SK-N-SH treated with all-trans-retinoic acid at 6 μM for 48 hours (cell line): ENCODE measurements at regions not wholly inside any gene's neighbourhood (a gene's known extent, or its start where the extent isn't known, plus 50 kb on each side); places are given as distances from the start of the nearest gene placed in this dataset.

Experiments used
- ATAC-seq: fragments of 200-7000 bp; cut with Tn5 transposase; 3 replicates; pipeline ENCODE4 v1.9.1; 2020; ENCODE audit warnings: mild to moderate bottlenecking, moderate library complexity
- ARNTL ChIP-seq: fragments of 450-650 bp; formaldehyde crosslinking; IDR thresholded peaks from 2 replicates; pipeline ENCODE4 v1.5.0; 2020; ENCODE audit warnings: low read depth, mild to moderate bottlenecking, moderate library complexity, borderline replicate concordance
- BACH2 ChIP-seq: fragments of 250-450 bp; sonication (Bioruptor Pico); IDR thresholded peaks from 2 replicates; pipeline ENCODE4 v1.9.0; 2021; ENCODE audit warnings: mild to moderate bottlenecking, borderline replicate concordance
- CSDC2 ChIP-seq: fragments of 250-450 bp; sonication (Bioruptor Pico); IDR thresholded peaks from 2 replicates; pipeline ENCODE4 v1.5.0; 2020; ENCODE audit warnings: mild to moderate bottlenecking, moderate library complexity
- ESRRG ChIP-seq: fragments of 250-450 bp; sonication (Bioruptor Pico); IDR thresholded peaks from 2 replicates; pipeline ENCODE4 v1.6.1; 2021; ENCODE audit warnings: mild to moderate bottlenecking
- GLIS3 ChIP-seq: fragments of 250-450 bp; sonication (Bioruptor Pico); IDR thresholded peaks from 2 replicates; pipeline ENCODE4 v1.5.0; 2020; ENCODE audit warnings: mild to moderate bottlenecking, moderate library complexity
- ISL1 ChIP-seq: fragments of 250-450 bp; sonication (Bioruptor Pico); IDR thresholded peaks from 2 replicates; pipeline ENCODE4 v2.1.2; 2022; ENCODE audit warnings: mild to moderate bottlenecking, moderate library complexity
- OSR1 ChIP-seq: fragments of 250-450 bp; sonication (Bioruptor Pico); IDR thresholded peaks from 2 replicates; pipeline ENCODE4 v1.8.0; 2022; ENCODE audit warnings: moderate library complexity, mild to moderate bottlenecking, inconsistent platforms
- SNAI2 ChIP-seq: fragments of 250-450 bp; sonication (Bioruptor Pico); IDR thresholded peaks from 2 replicates; pipeline ENCODE4 v1.5.0; 2020; ENCODE audit warnings: mild to moderate bottlenecking, moderate library complexity
- TCF4 ChIP-seq: fragments of 250-450 bp; sonication (Bioruptor Pico); IDR thresholded peaks from 2 replicates; pipeline ENCODE4 v1.8.0; 2021; ENCODE audit warnings: mild to moderate bottlenecking, moderate library complexity, borderline replicate concordance
- TOX ChIP-seq: fragments of 250-450 bp; sonication (Bioruptor Pico); IDR thresholded peaks from 2 replicates; pipeline ENCODE4 v1.8.0; 2021; ENCODE audit warnings: mild to moderate bottlenecking, moderate library complexity, borderline replicate concordance
- ZC3H10 ChIP-seq: fragments of 250-450 bp; sonication (Bioruptor Pico); IDR thresholded peaks from 2 replicates; pipeline ENCODE4 v1.5.1; 2021; ENCODE audit warnings: mild to moderate bottlenecking, moderate library complexity
- ZFP3 ChIP-seq: fragments of 250-450 bp; sonication (Bioruptor Pico); IDR thresholded peaks from 2 replicates; pipeline ENCODE4 v1.5.0; 2020; ENCODE audit warnings: mild to moderate bottlenecking, moderate library complexity
- ZFP30 ChIP-seq: fragments of 450-650 bp; formaldehyde crosslinking; IDR thresholded peaks from 2 replicates; pipeline ENCODE4 v1.5.0; 2022; ENCODE audit warnings: mild to moderate bottlenecking, moderate library complexity
- ZNF565 ChIP-seq: fragments of 450-650 bp; formaldehyde crosslinking; conservative IDR thresholded peaks from 2 replicates; pipeline ENCODE4 v1.5.0; 2020; ENCODE audit warnings: low read depth, mild to moderate bottlenecking, moderate library complexity
- ZNF8 ChIP-seq: fragments of 450-650 bp; formaldehyde crosslinking; IDR thresholded peaks from 2 replicates; pipeline ENCODE4 v1.5.0; 2020; ENCODE audit warnings: mild to moderate bottlenecking, moderate library complexity
- TF ChIP-seq, protein P1 (sequence below): fragments of 250-450 bp; sonication (Bioruptor Pico); IDR thresholded peaks from 2 replicates; pipeline ENCODE4 v1.8.0; 2021; ENCODE audit warnings: low read depth, mild to moderate bottlenecking, moderate library complexity, borderline replicate concordance
- TF ChIP-seq, protein P2 (sequence below): fragments of 250-450 bp; sonication (Bioruptor Pico); IDR thresholded peaks from 2 replicates; pipeline ENCODE4 v1.5.0; 2020; ENCODE audit warnings: mild to moderate bottlenecking, moderate library complexity
- TF ChIP-seq, protein P3 (sequence below): fragments of 250-450 bp; sonication (Bioruptor Pico); IDR thresholded peaks from 2 replicates; pipeline ENCODE4 v1.5.1; 2021; ENCODE audit warnings: mild to moderate bottlenecking, moderate library complexity
- TF ChIP-seq, protein P4 (sequence below): fragments of 250-450 bp; sonication (Bioruptor Pico); IDR thresholded peaks from 2 replicates; pipeline ENCODE4 v1.5.1; 2020; ENCODE audit warnings: low read depth, mild to moderate bottlenecking, moderate library complexity
- TF ChIP-seq, protein P5 (sequence below): fragments of 250-450 bp; sonication (Bioruptor Pico); IDR thresholded peaks from 2 replicates; pipeline ENCODE4 v1.8.0; 2020; ENCODE audit warnings: mild to moderate bottlenecking, moderate library complexity, borderline replicate concordance

DNA sequence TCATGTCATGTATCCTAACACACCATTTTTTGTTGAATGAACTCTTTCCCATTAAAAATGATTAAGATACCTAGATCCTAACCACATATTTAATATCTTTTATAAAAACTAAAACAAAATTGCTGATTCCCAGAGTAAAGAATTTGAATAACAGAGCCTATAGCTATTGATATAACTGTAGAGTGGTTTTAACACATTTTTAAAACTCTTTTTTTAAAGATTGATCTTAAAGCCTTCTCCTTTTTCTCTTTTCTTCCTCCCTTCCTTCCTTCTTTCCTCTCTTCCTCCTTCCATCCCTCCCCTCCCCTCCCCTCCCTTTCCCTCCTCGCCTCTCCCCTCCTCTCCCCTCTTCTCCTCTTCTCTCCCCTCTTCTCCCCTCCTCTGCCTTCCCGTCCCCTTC is 605.4 kb upstream of the FZD8 start:
- no peak for ATAC-seq
- TF ChIP-seq ZFP30 (CRISPR knock-in tag) (no peak), GLIS3 (CRISPR knock-in tag) (no peak), ZNF565 (no peak), ZC3H10 (no peak), CSDC2 (no peak), ESRRG (CRISPR knock-in tag) (no peak)
- TF ChIP-seq, protein P1, sequence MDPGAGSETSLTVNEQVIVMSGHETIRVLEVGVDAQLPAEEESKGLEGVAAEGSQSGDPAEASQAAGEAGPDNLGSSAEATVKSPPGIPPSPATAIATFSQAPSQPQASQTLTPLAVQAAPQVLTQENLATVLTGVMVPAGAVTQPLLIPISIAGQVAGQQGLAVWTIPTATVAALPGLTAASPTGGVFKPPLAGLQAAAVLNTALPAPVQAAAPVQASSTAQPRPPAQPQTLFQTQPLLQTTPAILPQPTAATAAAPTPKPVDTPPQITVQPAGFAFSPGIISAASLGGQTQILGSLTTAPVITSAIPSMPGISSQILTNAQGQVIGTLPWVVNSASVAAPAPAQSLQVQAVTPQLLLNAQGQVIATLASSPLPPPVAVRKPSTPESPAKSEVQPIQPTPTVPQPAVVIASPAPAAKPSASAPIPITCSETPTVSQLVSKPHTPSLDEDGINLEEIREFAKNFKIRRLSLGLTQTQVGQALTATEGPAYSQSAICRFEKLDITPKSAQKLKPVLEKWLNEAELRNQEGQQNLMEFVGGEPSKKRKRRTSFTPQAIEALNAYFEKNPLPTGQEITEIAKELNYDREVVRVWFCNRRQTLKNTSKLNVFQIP (CRISPR knock-in tag): no peak

DNA sequence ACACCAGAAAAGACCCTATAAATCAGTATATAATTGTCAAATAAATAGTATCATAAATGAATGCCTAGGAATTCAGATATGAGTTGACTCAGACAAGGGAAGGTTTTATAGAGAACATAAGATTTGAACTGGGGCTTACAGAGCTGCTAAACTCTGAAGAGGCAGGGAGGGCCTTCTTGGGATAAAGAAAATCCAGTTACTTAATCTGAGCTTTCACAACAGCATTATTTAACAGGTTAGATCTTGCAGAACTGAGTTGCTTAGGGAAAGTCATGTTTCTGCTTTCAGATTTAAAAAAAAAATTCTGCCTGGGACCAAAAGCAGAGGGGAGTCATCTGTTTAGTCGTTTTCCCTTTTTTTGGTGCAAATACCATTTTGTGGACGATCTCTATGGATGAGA is 594.8 kb upstream of the FZD8 start:
- TF ChIP-seq ARNTL: no peak
- no peak for TF ChIP-seq TCF4
- no peak for TF ChIP-seq ISL1 (CRISPR knock-in tag)
- no peak for TF ChIP-seq CSDC2
- TF ChIP-seq SNAI2: no peak
- TF ChIP-seq TOX (CRISPR knock-in tag): no peak
- TF ChIP-seq OSR1: no peak
- TF ChIP-seq, protein P2, sequence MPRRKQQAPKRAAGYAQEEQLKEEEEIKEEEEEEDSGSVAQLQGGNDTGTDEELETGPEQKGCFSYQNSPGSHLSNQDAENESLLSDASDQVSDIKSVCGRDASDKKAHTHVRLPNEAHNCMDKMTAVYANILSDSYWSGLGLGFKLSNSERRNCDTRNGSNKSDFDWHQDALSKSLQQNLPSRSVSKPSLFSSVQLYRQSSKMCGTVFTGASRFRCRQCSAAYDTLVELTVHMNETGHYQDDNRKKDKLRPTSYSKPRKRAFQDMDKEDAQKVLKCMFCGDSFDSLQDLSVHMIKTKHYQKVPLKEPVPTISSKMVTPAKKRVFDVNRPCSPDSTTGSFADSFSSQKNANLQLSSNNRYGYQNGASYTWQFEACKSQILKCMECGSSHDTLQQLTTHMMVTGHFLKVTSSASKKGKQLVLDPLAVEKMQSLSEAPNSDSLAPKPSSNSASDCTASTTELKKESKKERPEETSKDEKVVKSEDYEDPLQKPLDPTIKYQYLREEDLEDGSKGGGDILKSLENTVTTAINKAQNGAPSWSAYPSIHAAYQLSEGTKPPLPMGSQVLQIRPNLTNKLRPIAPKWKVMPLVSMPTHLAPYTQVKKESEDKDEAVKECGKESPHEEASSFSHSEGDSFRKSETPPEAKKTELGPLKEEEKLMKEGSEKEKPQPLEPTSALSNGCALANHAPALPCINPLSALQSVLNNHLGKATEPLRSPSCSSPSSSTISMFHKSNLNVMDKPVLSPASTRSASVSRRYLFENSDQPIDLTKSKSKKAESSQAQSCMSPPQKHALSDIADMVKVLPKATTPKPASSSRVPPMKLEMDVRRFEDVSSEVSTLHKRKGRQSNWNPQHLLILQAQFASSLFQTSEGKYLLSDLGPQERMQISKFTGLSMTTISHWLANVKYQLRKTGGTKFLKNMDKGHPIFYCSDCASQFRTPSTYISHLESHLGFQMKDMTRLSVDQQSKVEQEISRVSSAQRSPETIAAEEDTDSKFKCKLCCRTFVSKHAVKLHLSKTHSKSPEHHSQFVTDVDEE (CRISPR knock-in tag): no peak
- no peak for TF ChIP-seq ZC3H10
- no peak for TF ChIP-seq ZNF8 (CRISPR knock-in tag)
- TF ChIP-seq, protein P3, sequence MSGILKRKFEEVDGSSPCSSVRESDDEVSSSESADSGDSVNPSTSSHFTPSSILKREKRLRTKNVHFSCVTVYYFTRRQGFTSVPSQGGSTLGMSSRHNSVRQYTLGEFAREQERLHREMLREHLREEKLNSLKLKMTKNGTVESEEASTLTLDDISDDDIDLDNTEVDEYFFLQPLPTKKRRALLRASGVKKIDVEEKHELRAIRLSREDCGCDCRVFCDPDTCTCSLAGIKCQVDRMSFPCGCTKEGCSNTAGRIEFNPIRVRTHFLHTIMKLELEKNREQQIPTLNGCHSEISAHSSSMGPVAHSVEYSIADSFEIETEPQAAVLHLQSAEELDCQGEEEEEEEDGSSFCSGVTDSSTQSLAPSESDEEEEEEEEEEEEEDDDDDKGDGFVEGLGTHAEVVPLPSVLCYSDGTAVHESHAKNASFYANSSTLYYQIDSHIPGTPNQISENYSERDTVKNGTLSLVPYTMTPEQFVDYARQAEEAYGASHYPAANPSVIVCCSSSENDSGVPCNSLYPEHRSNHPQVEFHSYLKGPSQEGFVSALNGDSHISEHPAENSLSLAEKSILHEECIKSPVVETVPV (CRISPR knock-in tag): no peak
- TF ChIP-seq BACH2 (CRISPR knock-in tag): no peak
- no peak for TF ChIP-seq ZFP3
- no peak for ATAC-seq

DNA sequence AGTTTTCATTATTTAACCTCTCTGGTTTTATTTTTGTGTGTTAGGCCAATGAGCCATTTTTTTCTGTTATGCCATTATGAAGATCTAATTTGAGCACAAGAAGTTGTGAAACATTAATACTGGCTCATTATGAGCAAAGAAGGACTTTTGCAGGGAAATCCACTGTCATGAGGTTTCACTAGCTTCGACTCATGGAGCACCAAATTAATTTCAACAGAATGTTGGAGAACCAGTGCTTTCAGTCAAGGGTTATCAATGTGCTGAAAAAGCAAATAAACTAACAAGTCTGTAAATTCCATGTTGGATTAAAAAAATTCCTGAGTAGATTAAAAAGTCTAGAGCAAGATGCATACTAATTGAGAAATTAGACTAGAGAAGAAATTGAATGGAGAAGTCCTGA is 594.2 kb upstream of the FZD8 start:
- TF ChIP-seq ZFP30 (CRISPR knock-in tag): no peak
- TF ChIP-seq ZC3H10: no peak
- no peak for TF ChIP-seq ZFP3
- no peak for TF ChIP-seq BACH2 (CRISPR knock-in tag)
- TF ChIP-seq, protein P1 (CRISPR knock-in tag): no peak
- no peak for TF ChIP-seq CSDC2
- no peak for TF ChIP-seq ISL1 (CRISPR knock-in tag)
- TF ChIP-seq, protein P4, sequence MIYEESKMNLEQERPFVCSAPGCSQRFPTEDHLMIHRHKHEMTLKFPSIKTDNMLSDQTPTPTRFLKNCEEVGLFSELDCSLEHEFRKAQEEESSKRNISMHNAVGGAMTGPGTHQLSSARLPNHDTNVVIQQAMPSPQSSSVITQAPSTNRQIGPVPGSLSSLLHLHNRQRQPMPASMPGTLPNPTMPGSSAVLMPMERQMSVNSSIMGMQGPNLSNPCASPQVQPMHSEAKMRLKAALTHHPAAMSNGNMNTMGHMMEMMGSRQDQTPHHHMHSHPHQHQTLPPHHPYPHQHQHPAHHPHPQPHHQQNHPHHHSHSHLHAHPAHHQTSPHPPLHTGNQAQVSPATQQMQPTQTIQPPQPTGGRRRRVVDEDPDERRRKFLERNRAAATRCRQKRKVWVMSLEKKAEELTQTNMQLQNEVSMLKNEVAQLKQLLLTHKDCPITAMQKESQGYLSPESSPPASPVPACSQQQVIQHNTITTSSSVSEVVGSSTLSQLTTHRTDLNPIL (CRISPR knock-in tag): no peak
- no peak for TF ChIP-seq ZNF565
- no peak for TF ChIP-seq TCF4
- TF ChIP-seq, protein P3 (CRISPR knock-in tag): no peak
- TF ChIP-seq, protein P5, sequence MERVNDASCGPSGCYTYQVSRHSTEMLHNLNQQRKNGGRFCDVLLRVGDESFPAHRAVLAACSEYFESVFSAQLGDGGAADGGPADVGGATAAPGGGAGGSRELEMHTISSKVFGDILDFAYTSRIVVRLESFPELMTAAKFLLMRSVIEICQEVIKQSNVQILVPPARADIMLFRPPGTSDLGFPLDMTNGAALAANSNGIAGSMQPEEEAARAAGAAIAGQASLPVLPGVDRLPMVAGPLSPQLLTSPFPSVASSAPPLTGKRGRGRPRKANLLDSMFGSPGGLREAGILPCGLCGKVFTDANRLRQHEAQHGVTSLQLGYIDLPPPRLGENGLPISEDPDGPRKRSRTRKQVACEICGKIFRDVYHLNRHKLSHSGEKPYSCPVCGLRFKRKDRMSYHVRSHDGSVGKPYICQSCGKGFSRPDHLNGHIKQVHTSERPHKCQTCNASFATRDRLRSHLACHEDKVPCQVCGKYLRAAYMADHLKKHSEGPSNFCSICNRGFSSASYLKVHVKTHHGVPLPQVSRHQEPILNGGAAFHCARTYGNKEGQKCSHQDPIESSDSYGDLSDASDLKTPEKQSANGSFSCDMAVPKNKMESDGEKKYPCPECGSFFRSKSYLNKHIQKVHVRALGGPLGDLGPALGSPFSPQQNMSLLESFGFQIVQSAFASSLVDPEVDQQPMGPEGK (CRISPR knock-in tag): no peak
- no peak for ATAC-seq
